Mucosa of gallbladder (tissue), 1 donor: ENCODE measurements at regions not wholly inside any gene's neighbourhood (a gene's known extent, or its start where the extent isn't known, plus 50 kb on each side); places are given as distances from the start of the nearest gene placed in this dataset.

Experiments
- DNase-seq: peaks from one replicate; pipeline ENCODE4 v3.0.0-alpha.2; 2020; ENCODE audit warnings: low spot score
- donor health status: DM: no; HTN: no; CAD: no.

- DNase-seq: no peak
Observed at GRCh38 chr2:64402876-64403275, 51.1 kb upstream of the LGALSL start.

GRCh38 chr2:64403426-64403825 is 50.5 kb upstream of the LGALSL start:
- no peak for DNase-seq

- peak; percentile 80 for DNase-seq
Observed at GRCh38 chr2:64404002-64404731, 49.8 kb upstream of the LGALSL start.
